Heart left ventricle (tissue), 16 donors: ENCODE measurements at regions not wholly inside any gene's neighbourhood (a gene's known extent, or its start where the extent isn't known, plus 50 kb on each side); places are given as distances from the start of the nearest gene placed in this dataset.

Experiments
- ATAC-seq, 4 donors: fragments of 200-7000 bp; cut with Tn5 transposase; one replicate each; pipeline ENCODE4 v1.9.1; 2020 to 2022; ENCODE audit warnings: moderate library complexity in 4 of 4, mild to moderate bottlenecking in 3 of 4, moderate number of reproducible peaks in 1 of 4
- DNase-seq, 5 donors: peaks; one replicate each; pipeline ENCODE4 v3.0.0-alpha.2; 2020
- H3K27ac ChIP-seq, 12 donors: fragments of 200-600 bp; sonication (generic) in 4 of 12; one replicate each; pipeline versions ENCODE4 v1.5.0 to v1.8.0; 2016 to 2022; ENCODE audit warnings: mild to moderate bottlenecking in 2 of 12
- H3K27me3 ChIP-seq, 9 donors: fragments of 200-600 bp; sonication (generic) in 2 of 9; one replicate each; pipeline versions ENCODE4 v1.5.1 to v1.8.0; 2016 to 2022; ENCODE audit warnings: mild to moderate bottlenecking in 3 of 9
- H3K36me3 ChIP-seq, 9 donors: fragments of 200-600 bp; sonication (generic) in 2 of 9; one replicate each; pipeline versions ENCODE4 v1.5.0 to v1.8.0; 2018 to 2022; ENCODE audit warnings: mild to moderate bottlenecking in 2 of 9
- H3K4me1 ChIP-seq, 12 donors: fragments of 200-600 bp; sonication (generic) in 4 of 12; one replicate each; pipeline versions ENCODE4 v1.5.0 to v1.8.0; 2016 to 2022; ENCODE audit warnings: mild to moderate bottlenecking in 3 of 12
- H3K4me3 ChIP-seq, 12 donors: fragments of 200-600 bp; sonication (generic) in 4 of 12; one replicate each; pipeline versions ENCODE4 v1.5.0 to v1.8.0; 2017 to 2022; ENCODE audit warnings: mild to moderate bottlenecking in 9 of 12, moderate library complexity in 4 of 12
- H3K9me3 ChIP-seq, 12 donors: fragments of 200-600 bp; sonication (generic) in 4 of 12; one replicate each; pipeline versions ENCODE4 v1.5.0 to v1.8.0; 2016 to 2022; ENCODE audit warnings: mild to moderate bottlenecking in 1 of 12
- POLR2A ChIP-seq, 2 donors: fragments of 450-650 bp; IDR thresholded peaks; one replicate each; pipeline ENCODE4 v1.6.1; 2017; ENCODE audit warnings: antibody characterized with exemption in 2 of 2, mild to moderate bottlenecking in 2 of 2, moderate library complexity in 2 of 2
- WGBS, 4 donors: extraction: QIAGEN DNeasy Blood & Tissue Kit in 2 of 4; methylation state at CpG; one replicate each; pipeline versions ENCODE4 v1.1.5 to v1.1.7; 2013 to 2018; 5-methylcytosine and 5-hydroxymethylcytosine counted together
- intact Hi-C, 10 donors: fragments of 100-400 bp; cut with DNase I; formaldehyde crosslinking; loops; one replicate each; pipeline versions ENCODE4 v1.11.1 to v1.14.2; 2022
- TF ChIP-seq, protein P1 (sequence below), 12 donors: fragments of 200-600 bp; sonication (generic) in 4 of 12; IDR thresholded peaks; one replicate each; pipeline versions ENCODE4 v1.5.0 to v1.8.0; 2018 to 2022; ENCODE audit warnings: antibody characterized with exemption in 12 of 12, mild to moderate bottlenecking in 5 of 12
- donor health status: ischemic (EF 13 %, LVEDD 7.1; RV severe dilation, severe dysfunction).
- donor health status: healthy with polysubstance abuse.
- donor health status: DM: no; HTN: yes; CAD: no.
- donor health status: DM: no; HTN: no; CAD: no.
- donor health status: ischemic (EF 25% LVEDD 6.9; RV normal size, moderate dysfunction).
- donor health status: ischemic (EF 25% LVEDD 5.7; RV mildly dilated, moderate dysfunction).
- donor health status: healthy.
- donor health status: DM: yes; HTN: yes; CAD: no.
- donor health status: ischemic (EF 35%, LVEDD 5.7; RV mildly dilated, moderate dysfunction).
- donor health status: nonischemic (EF 11% LVEDD 7.7; RV severe dilation, severe dysfunction).
- donor health status: DM: yes; HTN: yes; CAD: no.
- donor health status: PGD.
- donor health status: ischemic (EF 29% LVEDD 5.4; RV normal size, mild dysfunction).
- donor health status: nonischemic (EF 23%, LVEDD 6.1; RV moderate dilation, normal function).

GRCh38 chr5:27516437-27516836, 478.1 kb upstream of the CDH9 start:
- 72 to 84% (median 82%) methylated on average over 2 of the region's 2 CpGs for WGBS, 4 donors
- Histone ChIP-seq H3K36me3 (no peaks in the 10 kb centered on the region), H3K27ac (no peak overlapping the region), H3K4me3 (no peak overlapping the region), H3K9me3 (peaks cover 0 to 16% (median 0%) of the 10 kb centered on the region in 12 donors), H3K27me3 (no peaks in the 10 kb centered on the region), H3K4me1 (no peaks in the 10 kb centered on the region)
- ATAC-seq (no peak), DNase-seq (no peak)
- intact Hi-C loops = no loop called here
- TF ChIP-seq, protein P1, sequence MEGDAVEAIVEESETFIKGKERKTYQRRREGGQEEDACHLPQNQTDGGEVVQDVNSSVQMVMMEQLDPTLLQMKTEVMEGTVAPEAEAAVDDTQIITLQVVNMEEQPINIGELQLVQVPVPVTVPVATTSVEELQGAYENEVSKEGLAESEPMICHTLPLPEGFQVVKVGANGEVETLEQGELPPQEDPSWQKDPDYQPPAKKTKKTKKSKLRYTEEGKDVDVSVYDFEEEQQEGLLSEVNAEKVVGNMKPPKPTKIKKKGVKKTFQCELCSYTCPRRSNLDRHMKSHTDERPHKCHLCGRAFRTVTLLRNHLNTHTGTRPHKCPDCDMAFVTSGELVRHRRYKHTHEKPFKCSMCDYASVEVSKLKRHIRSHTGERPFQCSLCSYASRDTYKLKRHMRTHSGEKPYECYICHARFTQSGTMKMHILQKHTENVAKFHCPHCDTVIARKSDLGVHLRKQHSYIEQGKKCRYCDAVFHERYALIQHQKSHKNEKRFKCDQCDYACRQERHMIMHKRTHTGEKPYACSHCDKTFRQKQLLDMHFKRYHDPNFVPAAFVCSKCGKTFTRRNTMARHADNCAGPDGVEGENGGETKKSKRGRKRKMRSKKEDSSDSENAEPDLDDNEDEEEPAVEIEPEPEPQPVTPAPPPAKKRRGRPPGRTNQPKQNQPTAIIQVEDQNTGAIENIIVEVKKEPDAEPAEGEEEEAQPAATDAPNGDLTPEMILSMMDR (IDR thresholded peaks at IDR 0.05) = no peak
- TF ChIP-seq POLR2A (IDR thresholded peaks at IDR 0.05) = no peak

- ATAC-seq = no peak
- intact Hi-C loops = no loop called here
- WGBS, 4 donors = 62 to 69% (median 65%) methylated on average over 3 of the region's 3 CpGs
Measured at GRCh38 chr5:27511061-27511460, 472.7 kb upstream of the CDH9 start.

DNA sequence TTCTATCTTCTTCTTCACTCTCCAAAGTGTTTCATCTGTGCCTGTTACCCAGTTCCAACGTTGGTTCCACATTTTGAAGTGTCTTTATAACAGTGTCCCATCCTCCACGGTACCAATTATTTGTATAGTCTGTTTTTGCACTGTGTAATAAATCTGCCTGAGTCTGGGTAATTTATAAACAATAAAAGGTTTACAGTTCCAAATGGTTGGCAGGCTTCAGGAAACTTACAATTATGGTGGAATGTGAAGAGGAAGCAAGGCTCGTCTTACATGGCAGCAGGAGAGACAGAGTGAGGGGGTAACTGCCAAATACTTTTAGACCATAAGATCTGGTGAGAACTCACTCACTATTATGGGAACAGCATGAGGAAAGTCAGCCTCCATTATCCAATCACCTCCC, 465.4 kb upstream of the CDH9 start:
- DNase-seq (no peak), ATAC-seq (no peak)
- Histone ChIP-seq H3K36me3 (no peaks in the 10 kb centered on the region), H3K9me3 (peaks cover 0 to 4% (median 0%) of the 10 kb centered on the region in 12 donors), H3K4me3 (no peak overlapping the region), H3K4me1 (no peaks in the 10 kb centered on the region), H3K27me3 (no peaks in the 10 kb centered on the region), H3K27ac (no peak overlapping the region)
- intact Hi-C loops = no loop called here
- 56 to 62% (median 60%) methylated on average over 3 of the region's 3 CpGs for WGBS, 4 donors
- TF ChIP-seq, protein P1 (IDR thresholded peaks at IDR 0.05) = no peak
- TF ChIP-seq POLR2A (IDR thresholded peaks at IDR 0.05) = no peak

More at GRCh38 chr5:27511061-27511460, 472.7 kb upstream of the CDH9 start:
- Histone ChIP-seq H3K27ac (no peak overlapping the region), H3K4me1 (no peaks in the 10 kb centered on the region), H3K4me3 (no peak overlapping the region), H3K9me3 (no peaks in the 10 kb centered on the region), H3K36me3 (no peaks in the 10 kb centered on the region), H3K27me3 (no peaks in the 10 kb centered on the region)
- DNase-seq = no peak
- TF ChIP-seq, protein P1 (IDR thresholded peaks at IDR 0.05) = no peak
- no peak for TF ChIP-seq POLR2A (IDR thresholded peaks at IDR 0.05)

- no peaks in the 10 kb centered on the region for H3K36me3 ChIP-seq
- H3K4me1 ChIP-seq = no peaks in the 10 kb centered on the region
- ATAC-seq = no peak
- no peak overlapping the region for H3K27ac ChIP-seq
- intact Hi-C loops = no loop called here
- no peak for DNase-seq
- H3K4me3 ChIP-seq = no peak overlapping the region
- H3K27me3 ChIP-seq = no peaks in the 10 kb centered on the region
- 64 to 72% (median 71%) methylated on average over 5 of the region's 5 CpGs for WGBS, 4 donors
- no peak for TF ChIP-seq POLR2A (IDR thresholded peaks at IDR 0.05)
- TF ChIP-seq, protein P1 (IDR thresholded peaks at IDR 0.05) = no peak
- H3K9me3 ChIP-seq = peaks cover 0 to 4% (median 0%) of the 10 kb centered on the region in 12 donors
Measured at GRCh38 chr5:27502236-27502635, 463.9 kb upstream of the CDH9 start.
